GM23248 (cell line): ENCODE measurements at regions not wholly inside any gene's neighbourhood (a gene's known extent, or its start where the extent isn't known, plus 50 kb on each side); places are given as distances from the start of the nearest gene placed in this dataset.

Experiments
- DNase-seq: peaks from one replicate; pipeline ENCODE4 v3.0.0-alpha.2; 2015
- H2AFZ ChIP-seq: fragments of 200-600 bp; sonication (generic); 2 replicates; pipeline ENCODE4 v1.6.1; 2016; ENCODE audit warnings: antibody characterized with exemption
- H3F3A ChIP-seq: fragments of 200-600 bp; sonication (generic); 2 replicates; pipeline ENCODE4 v1.6.1; 2016; ENCODE audit warnings: mild to moderate bottlenecking, antibody characterized with exemption, mixed run types; ENCODE audit not compliant: insufficient read depth
- H3K27ac ChIP-seq: fragments of 200-600 bp; sonication (generic); 2 replicates; pipeline ENCODE4 v1.5.1; 2016; ENCODE audit warnings: mild to moderate bottlenecking
- H3K27me3 ChIP-seq: fragments of 200-600 bp; sonication (generic); replicated peaks from 2 replicates; pipeline ENCODE4 v1.6.1; 2016; ENCODE audit warnings: mild to moderate bottlenecking; ENCODE audit not compliant: insufficient read depth
- H3K36me3 ChIP-seq: fragments of 200-600 bp; sonication (generic); 2 replicates; pipeline ENCODE4 v1.6.1; 2016; ENCODE audit warnings: low read depth, mild to moderate bottlenecking
- H3K4me1 ChIP-seq: fragments of 200-600 bp; sonication (generic); 2 replicates; pipeline ENCODE4 v1.6.1; 2016; ENCODE audit warnings: mild to moderate bottlenecking; ENCODE audit not compliant: insufficient read depth
- H3K4me2 ChIP-seq: fragments of 200-600 bp; sonication (generic); one replicate; pipeline ENCODE4 v1.6.1; 2016; ENCODE audit warnings: mild to moderate bottlenecking; ENCODE audit not compliant: unreplicated experiment
- H3K4me3 ChIP-seq: fragments of 200-600 bp; sonication (generic); 2 replicates; pipeline ENCODE4 v1.5.1; 2016; ENCODE audit warnings: mild to moderate bottlenecking
- H3K79me2 ChIP-seq: fragments of 200-600 bp; sonication (generic); 2 replicates; pipeline ENCODE4 v1.6.1; 2016; ENCODE audit warnings: mild to moderate bottlenecking; ENCODE audit not compliant: insufficient read depth
- H3K9ac ChIP-seq: fragments of 200-600 bp; sonication (generic); 2 replicates; pipeline ENCODE4 v1.6.1; 2016; ENCODE audit warnings: mild to moderate bottlenecking
- H3K9me2 ChIP-seq: fragments of 200-600 bp; sonication (generic); 2 replicates; pipeline ENCODE4 v1.6.1; 2016; ENCODE audit warnings: mixed run types, mild to moderate bottlenecking, moderate library complexity; ENCODE audit not compliant: insufficient read depth
- H3K9me3 ChIP-seq: fragments of 200-600 bp; sonication (generic); one replicate; pipeline ENCODE4 v1.6.1; 2017; ENCODE audit warnings: low read depth
- H4K20me1 ChIP-seq: fragments of 200-600 bp; sonication (generic); 2 replicates; pipeline ENCODE4 v1.6.0; 2016; ENCODE audit not compliant: insufficient read depth
- EZH2 ChIP-seq: fragments of 200-600 bp; sonication (generic); IDR thresholded peaks from 2 replicates; pipeline ENCODE4 v1.6.1; 2018; ENCODE audit warnings: antibody characterized with exemption, mild to moderate bottlenecking; ENCODE audit not compliant: insufficient read depth, poor library complexity, severe bottlenecking
- EZH2phosphoT487 ChIP-seq: fragments of 200-600 bp; sonication (generic); IDR thresholded peaks from 2 replicates; pipeline ENCODE4 v1.6.1; 2018; ENCODE audit warnings: antibody characterized with exemption, moderate library complexity, mild to moderate bottlenecking, low read depth; ENCODE audit not compliant: insufficient read depth
- WGBS, 2 experiments: methylation state at CpG; one replicate each; pipeline ENCODE4 v1.1.6; 2015 to 2017; ENCODE audit warnings: low lambda C conversion rate in 2 of 2, low coverage in 1 of 2; ENCODE audit errors: missing lambda C conversion rate in 2 of 2; 5-methylcytosine and 5-hydroxymethylcytosine counted together
- in situ Hi-C: fragments of 300-500 bp; cut with MboI; formaldehyde crosslinking; loops from 2 replicates; pipeline ENCODE4 v1.15.0; 2020

DNA sequence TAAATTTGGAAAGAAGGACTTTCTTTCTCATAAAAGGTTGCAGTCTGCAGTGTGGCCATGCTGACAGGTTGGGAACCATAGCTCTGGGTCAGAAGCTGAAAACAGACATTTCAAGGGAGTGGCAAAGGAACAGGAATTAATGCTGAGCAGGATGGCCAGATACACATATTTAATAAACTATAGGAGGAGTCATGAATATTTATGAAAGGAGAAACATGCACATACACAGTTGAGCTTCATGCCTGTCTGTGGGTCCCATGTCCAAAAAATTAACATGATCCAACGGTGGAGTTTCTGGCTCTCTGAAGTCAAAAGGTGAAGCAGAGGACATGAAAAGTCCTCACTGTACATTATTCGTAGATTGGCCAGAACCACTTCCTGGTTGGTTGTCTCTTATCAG is 2556.0 kb downstream of the PCDH9 start:
- in situ Hi-C loops: no loop called here
- Histone ChIP-seq H3K9me3 (no peaks in the 10 kb centered on the region), H3K4me1 (peaks cover 16% of the 10 kb centered on the region), H3K4me2 (no peak overlapping the region), H2AFZ (peak overlapping the region; percentile 1; the same call in 1 of the 2 replicates), H3K36me3 (no peaks in the 10 kb centered on the region), H3K27me3 (no peaks in the 10 kb centered on the region), H3K4me3 (no peak overlapping the region), H3K9me2 (no peaks in the 10 kb centered on the region; the same call in 1 of the 2 replicates), H3K79me2 (no peaks in the 10 kb centered on the region), H4K20me1 (no peaks in the 10 kb centered on the region), H3K27ac (no peak overlapping the region), H3F3A (no peaks in the 10 kb centered on the region), H3K9ac (no peak overlapping the region)
- TF ChIP-seq EZH2phosphoT487: no peak
- TF ChIP-seq EZH2: no peak
- DNase-seq: no peak
- 25 to 30% methylated on average over 2 of the region's 2 CpGs for WGBS, 2 experiments

DNA sequence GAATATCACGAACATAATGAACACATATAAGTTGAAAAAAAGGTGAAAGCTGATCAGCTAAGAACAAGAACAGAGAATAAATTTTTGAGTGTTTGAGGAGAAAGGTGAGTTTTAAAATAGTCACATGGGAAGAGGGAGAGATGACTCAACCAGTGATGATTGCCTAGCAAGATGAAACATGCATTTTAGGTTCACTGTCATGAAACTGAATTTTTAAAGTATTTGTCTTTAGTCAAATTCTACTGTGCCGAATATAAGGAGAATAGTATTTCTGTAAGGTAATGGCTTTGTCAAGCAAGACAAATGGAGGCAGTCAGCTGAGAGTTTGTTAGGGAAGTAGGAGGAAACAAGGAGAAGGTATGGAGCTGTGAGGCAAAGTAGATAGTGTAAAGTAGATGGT is 2557.4 kb downstream of the PCDH9 start:
- Histone ChIP-seq H3K27me3 (no peaks in the 10 kb centered on the region), H2AFZ (0 out of 2 replicates have a peak overlapping the region, but pooled peaks have one; percentile 7), H3K4me3 (no peak overlapping the region), H3K36me3 (no peaks in the 10 kb centered on the region), H3K9me2 (no peaks in the 10 kb centered on the region; the same call in 1 of the 2 replicates), H3K9me3 (no peaks in the 10 kb centered on the region), H3K4me1 (peaks cover 16% of the 10 kb centered on the region), H3K27ac (no peak overlapping the region), H3K79me2 (no peaks in the 10 kb centered on the region), H3F3A (no peaks in the 10 kb centered on the region), H4K20me1 (no peaks in the 10 kb centered on the region), H3K9ac (no peak overlapping the region), H3K4me2 (no peak overlapping the region)
- TF ChIP-seq EZH2phosphoT487 (no peak), EZH2 (no peak)
- in situ Hi-C loops: no loop called here
- DNase-seq: no peak
- 43 to 59% methylated on average over 2 of the region's 2 CpGs for WGBS, 2 experiments

DNA sequence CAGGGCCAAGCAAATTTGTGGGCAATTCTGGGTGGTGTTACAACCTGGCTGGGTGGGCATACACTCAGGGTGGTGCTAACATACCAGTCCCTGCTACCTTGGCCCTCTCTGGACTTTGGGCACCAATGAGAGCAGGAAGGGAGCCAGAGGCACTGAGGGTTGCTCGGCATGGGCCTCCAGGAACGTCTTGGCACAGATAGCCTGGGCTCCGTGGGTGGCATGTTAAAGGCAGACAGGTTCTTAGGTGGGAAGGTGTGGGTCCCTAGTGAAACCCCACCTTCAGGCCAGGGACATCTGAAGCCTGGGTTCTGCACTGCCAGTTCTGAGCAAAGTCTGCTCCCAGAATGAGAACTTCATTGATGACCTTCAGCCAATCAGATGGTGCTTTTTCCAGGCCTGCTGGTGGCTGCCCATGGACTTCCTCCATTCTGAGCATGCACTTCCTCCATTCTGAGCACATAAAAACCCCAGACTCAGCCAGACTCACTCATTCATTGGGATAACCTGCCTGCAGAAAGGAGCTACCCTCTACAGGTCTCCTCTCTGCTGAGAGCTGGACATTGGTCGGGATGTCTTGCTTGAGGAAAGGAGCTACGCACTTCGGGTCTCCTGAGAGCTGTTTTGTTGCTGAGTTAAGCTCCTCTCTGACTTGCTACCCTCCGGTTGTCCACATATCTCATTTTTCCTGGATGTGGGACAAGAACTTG is 2567.1 kb downstream of the PCDH9 start:
- H2AFZ ChIP-seq: no peak overlapping the region
- no peak overlapping the region for H3K4me2 ChIP-seq
- 41 to 45% methylated on average over 7 of the region's 7 CpGs for WGBS, 2 experiments
- no peaks in the 10 kb centered on the region for H3K79me2 ChIP-seq
- H3K4me1 ChIP-seq: no peaks in the 10 kb centered on the region
- no peak overlapping the region for H3K4me3 ChIP-seq
- H3K27ac ChIP-seq: no peak overlapping the region
- no peak overlapping the region for H3K9ac ChIP-seq
- in situ Hi-C loops: no loop called here
- H3K9me3 ChIP-seq: no peaks in the 10 kb centered on the region
- H3K36me3 ChIP-seq: no peaks in the 10 kb centered on the region
- H3F3A ChIP-seq: no peaks in the 10 kb centered on the region
- no peaks in the 10 kb centered on the region for H3K9me2 ChIP-seq
- H3K27me3 ChIP-seq: no peaks in the 10 kb centered on the region
- no peak for DNase-seq
- no peaks in the 10 kb centered on the region for H4K20me1 ChIP-seq
- TF ChIP-seq EZH2: no peak
- no peak for TF ChIP-seq EZH2phosphoT487

DNA sequence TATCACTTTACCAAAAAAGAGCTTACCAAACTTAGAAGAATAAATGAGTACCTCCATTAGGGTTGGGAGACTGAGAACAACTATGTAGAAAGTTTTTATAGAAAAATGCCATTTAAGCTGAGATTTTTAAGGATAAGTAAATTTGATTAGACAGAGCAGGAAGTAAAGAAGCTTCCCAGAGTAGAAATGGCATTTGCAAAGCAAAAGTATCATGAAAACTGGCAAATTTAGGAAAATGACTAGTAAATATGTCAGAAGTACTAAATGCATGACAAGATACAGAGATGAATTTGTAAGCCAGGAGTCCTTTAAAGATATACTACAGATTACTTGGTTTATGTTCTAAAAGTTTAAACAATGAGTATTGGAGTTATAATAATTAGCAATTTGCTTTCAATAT is 2581.8 kb downstream of the PCDH9 start:
- Histone ChIP-seq H3K4me2 (no peak overlapping the region), H2AFZ (no peak overlapping the region), H3K27me3 (no peaks in the 10 kb centered on the region), H3K27ac (no peak overlapping the region), H3K9me2 (no peaks in the 10 kb centered on the region), H4K20me1 (no peaks in the 10 kb centered on the region), H3K9me3 (no peaks in the 10 kb centered on the region), H3K36me3 (no peaks in the 10 kb centered on the region), H3K4me1 (no peaks in the 10 kb centered on the region), H3K9ac (no peak overlapping the region), H3K79me2 (no peaks in the 10 kb centered on the region), H3F3A (no peaks in the 10 kb centered on the region), H3K4me3 (no peak overlapping the region)
- no peak for DNase-seq
- in situ Hi-C loops: no loop called here
- no peak for TF ChIP-seq EZH2
- TF ChIP-seq EZH2phosphoT487: no peak

DNA sequence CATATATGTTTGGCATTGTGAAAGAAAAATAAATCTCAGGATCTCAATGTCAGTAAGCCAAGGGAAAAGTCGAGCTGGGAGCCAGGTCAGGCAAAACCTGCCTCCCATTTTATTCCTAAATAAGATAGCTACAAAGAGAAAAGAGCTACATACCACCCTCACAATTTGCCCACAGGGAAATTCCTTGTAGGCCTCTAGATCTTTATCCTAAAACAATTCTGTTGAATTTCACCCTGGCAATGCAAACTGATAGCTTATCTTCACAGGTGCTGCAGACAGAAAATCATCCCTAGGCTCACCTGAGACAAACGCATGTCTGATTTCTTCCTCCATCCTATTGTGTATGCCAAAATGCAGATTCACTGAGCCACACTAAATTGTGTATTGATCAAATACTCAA is 2587.1 kb downstream of the PCDH9 start:
- no peaks in the 10 kb centered on the region for H4K20me1 ChIP-seq
- no peaks in the 10 kb centered on the region for H3K36me3 ChIP-seq
- in situ Hi-C loops: no loop called here
- WGBS, 2 experiments: 35 to 43% methylated on average over 2 of the region's 2 CpGs
- H3K9me2 ChIP-seq: no peaks in the 10 kb centered on the region
- H3K4me3 ChIP-seq: no peak overlapping the region
- H2AFZ ChIP-seq: no peak overlapping the region
- no peaks in the 10 kb centered on the region for H3K4me1 ChIP-seq
- H3K9ac ChIP-seq: no peak overlapping the region
- H3K9me3 ChIP-seq: no peaks in the 10 kb centered on the region
- no peaks in the 10 kb centered on the region for H3K27me3 ChIP-seq
- TF ChIP-seq EZH2phosphoT487: no peak
- TF ChIP-seq EZH2: no peak
- H3K27ac ChIP-seq: no peak overlapping the region
- H3K79me2 ChIP-seq: no peaks in the 10 kb centered on the region
- H3F3A ChIP-seq: no peaks in the 10 kb centered on the region
- no peak overlapping the region for H3K4me2 ChIP-seq
- DNase-seq: no peak
